ENCODE measurements at regions not wholly inside any gene's neighbourhood (a gene's known extent, or its start where the extent isn't known, plus 50 kb on each side); places are given as distances from the start of the nearest gene placed in this dataset.

- no peak for DNase-seq (ENCODE audit: low read depth in 1 of 2, low spot score in 1 of 2)
- Histone ChIP-seq H3K27me3 (no peaks in the 10 kb centered on the region), H3K27ac (no peak overlapping the region), H3K9me3 (ENCODE audit: low read depth) (no peaks in the 10 kb centered on the region), H3K36me3 (no peaks in the 10 kb centered on the region), H3K4me1 (ENCODE audit: low read depth) (no peaks in the 10 kb centered on the region), H3K4me3 (no peak overlapping the region)
- no peak for TF ChIP-seq CTCF (IDR thresholded peaks at IDR 0.05; ENCODE audit: low read depth, low read length)
Measured at GRCh38 chr18:60319129-60319528, 53.4 kb downstream of the MC4R start.

- no peaks in the 10 kb centered on the region for H3K9me3 ChIP-seq (ENCODE audit: low read depth)
Measured at GRCh38 chr18:60311676-60312360, 60.8 kb downstream of the MC4R start.

GRCh38 chr18:60295674-60296073 is 76.9 kb downstream of the MC4R start:
- no peak overlapping the region for H3K27ac ChIP-seq
- no peak for TF ChIP-seq CTCF (IDR thresholded peaks at IDR 0.05; ENCODE audit: low read depth, low read length)
- no peaks in the 10 kb centered on the region for H3K27me3 ChIP-seq
- no peak for DNase-seq (ENCODE audit: low read depth in 1 of 2, low spot score in 1 of 2)
- H3K4me1 ChIP-seq (ENCODE audit: low read depth), result no peaks in the 10 kb centered on the region
- H3K4me3 ChIP-seq, result no peak overlapping the region
- H3K36me3 ChIP-seq, result no peaks in the 10 kb centered on the region
- no peaks in the 10 kb centered on the region for H3K9me3 ChIP-seq (ENCODE audit: low read depth)

More at GRCh38 chr18:60311676-60312360, 60.8 kb downstream of the MC4R start:
- H3K36me3 ChIP-seq, result no peaks in the 10 kb centered on the region
- H3K4me1 ChIP-seq (ENCODE audit: low read depth), result no peaks in the 10 kb centered on the region
- H3K27me3 ChIP-seq, result no peaks in the 10 kb centered on the region
- no peak overlapping the region for H3K4me3 ChIP-seq
- DNase-seq (ENCODE audit: low read depth in 1 of 2, low spot score in 1 of 2), result no peak
- no peak for TF ChIP-seq CTCF (IDR thresholded peaks at IDR 0.05; ENCODE audit: low read depth, low read length)
- H3K27ac ChIP-seq, result no peak overlapping the region

GRCh38 chr18:60292186-60292585 is 80.4 kb downstream of the MC4R start:
- no peak overlapping the region for H3K4me3 ChIP-seq
- no peak for TF ChIP-seq CTCF (IDR thresholded peaks at IDR 0.05; ENCODE audit: low read depth, low read length)
- H3K27me3 ChIP-seq, result no peaks in the 10 kb centered on the region
- DNase-seq (ENCODE audit: low read depth in 1 of 2, low spot score in 1 of 2), result no peak
- H3K27ac ChIP-seq, result no peak overlapping the region
- no peaks in the 10 kb centered on the region for H3K4me1 ChIP-seq (ENCODE audit: low read depth)
- H3K9me3 ChIP-seq (ENCODE audit: low read depth), result no peaks in the 10 kb centered on the region
- H3K36me3 ChIP-seq, result no peaks in the 10 kb centered on the region

GRCh38 chr18:60279391-60279790 is 93.2 kb downstream of the MC4R start:
- DNase-seq (ENCODE audit: low read depth in 1 of 2, low spot score in 1 of 2), result no peak
- Histone ChIP-seq H3K27ac (no peak overlapping the region), H3K4me1 (ENCODE audit: low read depth) (no peaks in the 10 kb centered on the region), H3K9me3 (ENCODE audit: low read depth) (no peaks in the 10 kb centered on the region), H3K4me3 (no peak overlapping the region), H3K27me3 (no peaks in the 10 kb centered on the region), H3K36me3 (no peaks in the 10 kb centered on the region)
- no peak for TF ChIP-seq CTCF (IDR thresholded peaks at IDR 0.05; ENCODE audit: low read depth, low read length)

Measured in cardiac muscle cell (in vitro differentiated cells and primary cell).